ENCODE measurements at regions not wholly inside any gene's neighbourhood (a gene's known extent, or its start where the extent isn't known, plus 50 kb on each side); places are given as distances from the start of the nearest gene placed in this dataset.

- H3K27me3 ChIP-seq (ENCODE audit: control insufficient read depth, insufficient read depth, low read length), result no peaks in the 10 kb centered on the region
- H3K36me3 ChIP-seq (ENCODE audit: control insufficient read depth, insufficient read depth, low read length), result no peaks in the 10 kb centered on the region
- H2AFZ ChIP-seq, result no peak overlapping the region
- no peak overlapping the region for H3K27ac ChIP-seq
- no peak overlapping the region for H3K9ac ChIP-seq
- H3K4me3 ChIP-seq (ENCODE audit: low read depth, low read length), result no peak overlapping the region
- H3K4me1 ChIP-seq, result no peaks in the 10 kb centered on the region
- no peak for TF ChIP-seq CTCF (IDR thresholded peaks at IDR 0.05)
- H3K79me2 ChIP-seq, result no peaks in the 10 kb centered on the region
- no peak overlapping the region for H3K4me2 ChIP-seq (ENCODE audit: low read length)
- no peaks in the 10 kb centered on the region for H3K9me3 ChIP-seq (ENCODE audit: control insufficient read depth, low read length)
These were observed 529.0 kb downstream of the TYW1 start for GRCh38 chr7:67525588-67525987.

- no peaks in the 10 kb centered on the region for H3K4me1 ChIP-seq
- H3K79me2 ChIP-seq, result no peaks in the 10 kb centered on the region
- H3K9ac ChIP-seq, result no peak overlapping the region
- H3K36me3 ChIP-seq (ENCODE audit: control insufficient read depth, insufficient read depth, low read length), result no peaks in the 10 kb centered on the region
- H3K4me3 ChIP-seq (ENCODE audit: low read depth, low read length), result no peak overlapping the region
- no peak overlapping the region for H3K4me2 ChIP-seq (ENCODE audit: low read length)
- H3K27ac ChIP-seq, result no peak overlapping the region
- peaks cover 6% of the 10 kb centered on the region for H3K9me3 ChIP-seq (ENCODE audit: control insufficient read depth, low read length)
- no peak overlapping the region for H2AFZ ChIP-seq
- no peak for TF ChIP-seq CTCF (IDR thresholded peaks at IDR 0.05)
- H3K27me3 ChIP-seq (ENCODE audit: control insufficient read depth, insufficient read depth, low read length), result no peaks in the 10 kb centered on the region
These were observed 538.8 kb downstream of the TYW1 start for GRCh38 chr7:67535241-67535989.

- Histone ChIP-seq H3K4me3 (ENCODE audit: low read depth, low read length) (no peak overlapping the region), H3K79me2 (no peaks in the 10 kb centered on the region), H3K9me3 (ENCODE audit: control insufficient read depth, low read length) (no peaks in the 10 kb centered on the region), H3K36me3 (ENCODE audit: control insufficient read depth, insufficient read depth, low read length) (no peaks in the 10 kb centered on the region), H3K27ac (no peak overlapping the region), H3K4me2 (ENCODE audit: low read length) (no peak overlapping the region), H3K9ac (no peak overlapping the region), H3K4me1 (no peaks in the 10 kb centered on the region), H3K27me3 (ENCODE audit: control insufficient read depth, insufficient read depth, low read length) (no peaks in the 10 kb centered on the region), H2AFZ (no peak overlapping the region)
- TF ChIP-seq CTCF (IDR thresholded peaks at IDR 0.05), result no peak
These were observed 546.3 kb downstream of the TYW1 start for GRCh38 chr7:67542916-67543315.

- Histone ChIP-seq H2AFZ (no peak overlapping the region), H3K9me3 (ENCODE audit: control insufficient read depth, low read length) (no peaks in the 10 kb centered on the region), H3K4me3 (ENCODE audit: low read depth, low read length) (no peak overlapping the region), H3K36me3 (ENCODE audit: control insufficient read depth, insufficient read depth, low read length) (no peaks in the 10 kb centered on the region), H3K27me3 (ENCODE audit: control insufficient read depth, insufficient read depth, low read length) (no peaks in the 10 kb centered on the region), H3K79me2 (no peaks in the 10 kb centered on the region), H3K9ac (no peak overlapping the region), H3K27ac (no peak overlapping the region), H3K4me2 (ENCODE audit: low read length) (no peak overlapping the region), H3K4me1 (no peaks in the 10 kb centered on the region)
- no peak for TF ChIP-seq CTCF (IDR thresholded peaks at IDR 0.05)
These were observed 550.7 kb downstream of the TYW1 start for GRCh38 chr7:67547183-67547907.
